NT2/D1 (cell line): ENCODE measurements at regions not wholly inside any gene's neighbourhood (a gene's known extent, or its start where the extent isn't known, plus 50 kb on each side); places are given as distances from the start of the nearest gene placed in this dataset.

Source experiments
- DNase-seq: peaks from one replicate; pipeline ENCODE4 v3.0.0-alpha.2; 2011; ENCODE audit warnings: low read depth, low spot score
- H3K27me3 ChIP-seq: 2 replicates; pipeline ENCODE4 v1.6.0; 2011; ENCODE audit warnings: mild to moderate bottlenecking; ENCODE audit not compliant: insufficient read length, insufficient read depth
- H3K36me3 ChIP-seq: 2 replicates; pipeline ENCODE4 v1.6.1; 2011; ENCODE audit warnings: mild to moderate bottlenecking, low read length, mixed read lengths; ENCODE audit not compliant: insufficient read depth, insufficient read length
- H3K4me1 ChIP-seq: 2 replicates; pipeline ENCODE4 v1.5.1; 2011; ENCODE audit not compliant: insufficient read depth, insufficient read length
- H3K4me3 ChIP-seq: 2 replicates; pipeline ENCODE4 v1.5.1; 2011; ENCODE audit warnings: low read depth; ENCODE audit not compliant: insufficient read length
- H3K9ac ChIP-seq: 2 replicates; pipeline ENCODE4 v1.6.0; 2011; ENCODE audit warnings: low read depth; ENCODE audit not compliant: insufficient read length
- H3K9me3 ChIP-seq: 2 replicates; pipeline ENCODE4 v1.5.1; 2011; ENCODE audit warnings: mild to moderate bottlenecking, low read length; ENCODE audit not compliant: insufficient read depth
- SUZ12 ChIP-seq: IDR thresholded peaks from 2 replicates; pipeline ENCODE4 v1.6.1; 2011; ENCODE audit not compliant: insufficient read length, insufficient read depth; ENCODE audit errors: extremely low read depth
- YY1 ChIP-seq: IDR thresholded peaks from 2 replicates; pipeline ENCODE4 v1.6.1; 2011; ENCODE audit not compliant: insufficient read length, insufficient read depth
- ZNF274 ChIP-seq: IDR thresholded peaks from 2 replicates; pipeline ENCODE4 v1.6.1; 2011; ENCODE audit warnings: mild to moderate bottlenecking, low read depth, low read length

DNA sequence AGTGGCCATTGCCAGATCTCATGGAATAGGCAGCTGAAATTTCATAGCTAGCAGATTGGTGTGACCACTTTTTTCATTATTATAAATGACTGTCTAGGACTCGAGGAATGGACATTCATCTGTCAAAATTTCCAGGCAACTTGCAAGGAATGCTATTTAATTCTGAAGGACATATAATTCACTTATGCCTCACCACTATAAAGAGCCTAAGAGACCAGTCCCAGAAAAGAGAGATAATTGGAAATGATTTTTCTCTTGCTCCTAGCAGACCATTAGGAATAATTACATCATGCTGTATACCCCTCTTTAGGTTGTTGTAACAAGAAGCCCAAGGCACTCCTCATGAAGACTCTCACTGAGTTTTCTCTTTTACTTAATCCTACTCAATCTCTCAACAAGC is 557.4 kb upstream of the RAB6C start:
- H3K4me1 ChIP-seq = no peaks in the 10 kb centered on the region
- no peak for DNase-seq
- no peak overlapping the region for H3K4me3 ChIP-seq
- no peaks in the 10 kb centered on the region for H3K27me3 ChIP-seq
- no peak overlapping the region for H3K9ac ChIP-seq
- no peaks in the 10 kb centered on the region for H3K36me3 ChIP-seq
- TF ChIP-seq YY1 (no peak), SUZ12 (no peak), ZNF274 (no peak)
- peaks cover 12% of the 10 kb centered on the region for H3K9me3 ChIP-seq

DNA sequence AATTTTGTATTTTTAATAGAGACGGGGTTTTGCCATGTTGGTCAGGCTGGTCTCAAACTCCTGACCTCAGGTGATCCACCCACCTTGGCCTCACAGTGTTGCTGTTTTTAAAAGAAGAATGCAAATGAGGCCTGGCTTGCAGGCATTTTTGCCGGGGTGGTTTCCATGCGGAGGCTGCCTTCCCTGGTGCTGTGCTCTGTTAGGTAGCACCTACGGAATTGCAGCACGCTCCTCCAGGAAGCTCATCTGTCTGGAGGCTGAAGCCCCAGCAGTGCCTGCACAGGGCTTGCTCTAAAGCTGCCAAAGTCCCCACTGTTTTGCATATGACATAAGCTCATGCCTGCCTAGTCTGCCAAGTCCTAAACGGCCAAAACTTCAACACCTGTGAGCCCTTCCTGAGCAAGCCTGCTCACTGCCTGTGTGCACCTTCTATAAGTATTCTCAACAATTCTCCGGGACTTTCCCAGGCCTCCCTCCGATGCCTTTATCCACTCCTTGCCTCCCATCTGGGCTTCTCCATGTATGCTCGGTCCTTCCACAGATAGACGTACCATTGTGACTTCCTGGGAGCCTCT is 551.3 kb upstream of the RAB6C start:
- no peaks in the 10 kb centered on the region for H3K36me3 ChIP-seq
- TF ChIP-seq SUZ12 (no peak), ZNF274 (no peak), YY1 (no peak)
- peaks cover 6% of the 10 kb centered on the region for H3K4me1 ChIP-seq
- no peak overlapping the region for H3K4me3 ChIP-seq
- H3K9ac ChIP-seq = no peak overlapping the region
- no peak for DNase-seq
- no peaks in the 10 kb centered on the region for H3K9me3 ChIP-seq
- H3K27me3 ChIP-seq = no peaks in the 10 kb centered on the region

DNA sequence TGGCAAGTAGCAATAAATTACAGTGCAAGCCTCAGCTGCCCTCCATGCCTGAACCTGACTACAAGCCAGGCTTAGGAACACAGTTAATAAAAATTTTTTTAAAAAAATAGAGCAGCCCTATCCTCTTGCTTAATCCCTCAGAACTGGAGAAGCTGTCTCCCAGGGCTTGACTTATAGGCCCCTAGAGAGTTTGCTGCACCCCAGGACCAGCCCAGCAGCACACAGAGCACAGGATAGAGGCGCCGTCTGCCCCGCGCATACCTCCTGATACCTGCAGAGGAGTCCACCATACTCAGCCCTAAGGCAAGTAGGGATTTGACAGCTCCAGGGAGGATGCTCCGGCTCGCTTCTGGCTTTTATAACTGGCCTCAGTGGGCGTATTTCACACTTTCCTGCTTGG is 548.6 kb upstream of the RAB6C start:
- Histone ChIP-seq H3K4me3 (no peak overlapping the region), H3K9me3 (no peaks in the 10 kb centered on the region), H3K9ac (no peak overlapping the region), H3K27me3 (no peaks in the 10 kb centered on the region), H3K36me3 (no peaks in the 10 kb centered on the region), H3K4me1 (peaks cover 6% of the 10 kb centered on the region)
- TF ChIP-seq SUZ12 = no peak
- no peak for TF ChIP-seq YY1
- no peak for TF ChIP-seq ZNF274
- no peak for DNase-seq

DNA sequence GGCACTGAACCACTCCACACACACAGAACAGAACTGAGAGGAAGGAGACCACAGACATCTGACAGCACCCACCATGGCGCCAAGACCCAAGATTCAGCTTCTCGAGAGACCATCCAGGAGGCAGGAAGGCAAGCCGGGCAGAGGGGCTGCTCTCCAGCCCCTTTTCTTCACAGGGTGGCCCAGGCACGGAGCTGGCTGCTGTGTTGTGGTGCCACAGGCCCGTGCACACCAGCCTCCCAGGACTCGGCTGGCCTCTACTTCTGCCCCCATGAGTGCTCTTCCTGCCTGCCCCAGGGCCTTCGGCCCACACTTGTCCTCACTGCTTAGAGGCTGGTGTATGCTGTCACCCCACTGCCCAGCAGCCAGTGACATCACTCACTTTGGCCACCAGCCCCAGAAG is 547.6 kb upstream of the RAB6C start:
- TF ChIP-seq YY1 (no peak), ZNF274 (no peak), SUZ12 (no peak)
- DNase-seq = no peak
- H3K36me3 ChIP-seq = no peaks in the 10 kb centered on the region
- H3K4me3 ChIP-seq = no peak overlapping the region
- no peak overlapping the region for H3K9ac ChIP-seq
- peaks cover 6% of the 10 kb centered on the region for H3K4me1 ChIP-seq
- no peaks in the 10 kb centered on the region for H3K27me3 ChIP-seq
- H3K9me3 ChIP-seq = no peaks in the 10 kb centered on the region

DNA sequence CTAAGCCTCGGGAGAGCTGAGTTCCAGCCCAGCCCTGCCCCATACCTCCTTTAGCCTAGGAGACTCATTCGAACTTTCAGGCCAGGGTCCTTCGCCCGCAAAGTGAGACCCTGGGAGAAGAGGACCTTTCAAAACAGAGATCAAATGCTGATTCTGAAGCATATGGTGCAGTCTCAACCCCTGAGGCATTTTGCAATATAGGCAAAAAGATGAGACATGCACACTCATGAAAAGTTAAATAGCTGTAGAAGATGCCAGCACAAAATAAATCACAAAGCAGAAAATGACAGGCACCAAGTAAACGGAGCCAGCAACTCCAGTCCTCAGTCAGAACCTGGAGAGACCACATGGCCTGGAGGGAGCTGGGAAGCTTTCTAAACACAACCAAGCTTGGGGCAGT is 542.7 kb upstream of the RAB6C start:
- no peaks in the 10 kb centered on the region for H3K9me3 ChIP-seq
- no peak for TF ChIP-seq SUZ12
- no peak for TF ChIP-seq ZNF274
- no peak for TF ChIP-seq YY1
- H3K27me3 ChIP-seq = no peaks in the 10 kb centered on the region
- H3K9ac ChIP-seq = no peak overlapping the region
- no peaks in the 10 kb centered on the region for H3K4me1 ChIP-seq
- no peak for DNase-seq
- H3K36me3 ChIP-seq = no peaks in the 10 kb centered on the region
- no peak overlapping the region for H3K4me3 ChIP-seq

DNA sequence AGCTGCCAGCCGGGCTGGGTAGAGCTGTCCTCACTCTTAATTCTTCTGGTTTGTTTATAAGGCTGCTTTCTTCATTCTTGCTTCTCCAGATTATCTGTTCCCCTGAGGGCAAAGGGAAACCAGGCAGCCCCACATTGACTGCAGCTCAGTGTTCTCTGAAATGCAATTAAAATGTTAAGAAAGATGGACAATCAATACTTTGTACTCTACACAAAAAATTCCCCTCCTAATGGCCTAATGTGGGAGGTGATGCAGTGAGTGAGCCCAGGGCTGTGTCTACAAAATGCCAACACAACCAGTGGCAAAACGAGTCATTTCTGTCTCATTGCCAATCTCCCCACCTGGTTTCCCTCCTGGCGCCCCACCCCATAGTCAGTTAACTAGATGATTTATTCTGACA is 541.7 kb upstream of the RAB6C start:
- Histone ChIP-seq H3K9ac (no peak overlapping the region), H3K9me3 (no peaks in the 10 kb centered on the region), H3K4me1 (no peaks in the 10 kb centered on the region), H3K4me3 (no peak overlapping the region), H3K36me3 (no peaks in the 10 kb centered on the region), H3K27me3 (no peaks in the 10 kb centered on the region)
- DNase-seq = no peak
- no peak for TF ChIP-seq SUZ12
- no peak for TF ChIP-seq YY1
- TF ChIP-seq ZNF274 = no peak

DNA sequence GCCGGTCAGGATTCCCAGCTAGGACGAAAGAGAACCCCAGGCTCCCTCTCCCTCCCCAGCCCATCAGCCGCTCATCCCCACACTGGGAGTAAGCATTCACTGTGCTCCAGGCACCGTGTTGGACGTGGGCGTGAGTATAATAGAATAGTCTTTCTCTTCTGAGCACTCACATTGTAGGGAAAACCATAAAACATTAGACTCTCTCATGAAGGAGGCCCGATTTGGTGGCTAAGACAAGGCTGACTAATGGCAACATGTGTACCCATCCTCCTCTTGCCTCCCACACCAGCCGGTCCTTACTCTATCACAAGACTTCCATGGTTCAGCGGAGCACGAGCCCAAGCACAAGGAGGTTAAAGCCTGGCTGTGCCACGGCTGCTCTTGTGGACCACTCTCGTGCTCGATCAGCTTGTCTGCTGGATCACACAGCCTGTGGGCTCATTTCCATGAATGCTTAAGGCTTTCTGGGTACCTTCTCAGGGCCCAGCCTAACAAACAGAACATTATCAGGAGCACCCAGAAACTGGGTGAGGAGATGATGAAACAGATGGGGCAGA is 540.9 kb upstream of the RAB6C start:
- no peak overlapping the region for H3K9ac ChIP-seq
- no peaks in the 10 kb centered on the region for H3K4me1 ChIP-seq
- no peaks in the 10 kb centered on the region for H3K9me3 ChIP-seq
- no peak for TF ChIP-seq YY1
- no peak for TF ChIP-seq ZNF274
- TF ChIP-seq SUZ12 = no peak
- no peaks in the 10 kb centered on the region for H3K27me3 ChIP-seq
- no peak overlapping the region for H3K4me3 ChIP-seq
- no peak for DNase-seq
- no peaks in the 10 kb centered on the region for H3K36me3 ChIP-seq
